GM23248 (cell line): ENCODE measurements at regions not wholly inside any gene's neighbourhood (a gene's known extent, or its start where the extent isn't known, plus 50 kb on each side); places are given as distances from the start of the nearest gene placed in this dataset.

Experiments used
- DNase-seq: peaks from one replicate; pipeline ENCODE4 v3.0.0-alpha.2; 2015
- H2AFZ ChIP-seq: fragments of 200-600 bp; sonication (generic); 2 replicates; pipeline ENCODE4 v1.6.1; 2016; ENCODE audit warnings: antibody characterized with exemption
- H3F3A ChIP-seq: fragments of 200-600 bp; sonication (generic); 2 replicates; pipeline ENCODE4 v1.6.1; 2016; ENCODE audit warnings: mild to moderate bottlenecking, antibody characterized with exemption, mixed run types; ENCODE audit not compliant: insufficient read depth
- H3K27ac ChIP-seq: fragments of 200-600 bp; sonication (generic); 2 replicates; pipeline ENCODE4 v1.5.1; 2016; ENCODE audit warnings: mild to moderate bottlenecking
- H3K27me3 ChIP-seq: fragments of 200-600 bp; sonication (generic); replicated peaks from 2 replicates; pipeline ENCODE4 v1.6.1; 2016; ENCODE audit warnings: mild to moderate bottlenecking; ENCODE audit not compliant: insufficient read depth
- H3K36me3 ChIP-seq: fragments of 200-600 bp; sonication (generic); 2 replicates; pipeline ENCODE4 v1.6.1; 2016; ENCODE audit warnings: low read depth, mild to moderate bottlenecking
- H3K4me1 ChIP-seq: fragments of 200-600 bp; sonication (generic); 2 replicates; pipeline ENCODE4 v1.6.1; 2016; ENCODE audit warnings: mild to moderate bottlenecking; ENCODE audit not compliant: insufficient read depth
- H3K4me2 ChIP-seq: fragments of 200-600 bp; sonication (generic); one replicate; pipeline ENCODE4 v1.6.1; 2016; ENCODE audit warnings: mild to moderate bottlenecking; ENCODE audit not compliant: unreplicated experiment
- H3K4me3 ChIP-seq: fragments of 200-600 bp; sonication (generic); 2 replicates; pipeline ENCODE4 v1.5.1; 2016; ENCODE audit warnings: mild to moderate bottlenecking
- H3K79me2 ChIP-seq: fragments of 200-600 bp; sonication (generic); 2 replicates; pipeline ENCODE4 v1.6.1; 2016; ENCODE audit warnings: mild to moderate bottlenecking; ENCODE audit not compliant: insufficient read depth
- H3K9ac ChIP-seq: fragments of 200-600 bp; sonication (generic); 2 replicates; pipeline ENCODE4 v1.6.1; 2016; ENCODE audit warnings: mild to moderate bottlenecking
- H3K9me2 ChIP-seq: fragments of 200-600 bp; sonication (generic); 2 replicates; pipeline ENCODE4 v1.6.1; 2016; ENCODE audit warnings: mixed run types, mild to moderate bottlenecking, moderate library complexity; ENCODE audit not compliant: insufficient read depth
- H3K9me3 ChIP-seq: fragments of 200-600 bp; sonication (generic); one replicate; pipeline ENCODE4 v1.6.1; 2017; ENCODE audit warnings: low read depth
- H4K20me1 ChIP-seq: fragments of 200-600 bp; sonication (generic); 2 replicates; pipeline ENCODE4 v1.6.0; 2016; ENCODE audit not compliant: insufficient read depth
- EZH2 ChIP-seq: fragments of 200-600 bp; sonication (generic); IDR thresholded peaks from 2 replicates; pipeline ENCODE4 v1.6.1; 2018; ENCODE audit warnings: antibody characterized with exemption, mild to moderate bottlenecking; ENCODE audit not compliant: insufficient read depth, poor library complexity, severe bottlenecking
- EZH2phosphoT487 ChIP-seq: fragments of 200-600 bp; sonication (generic); IDR thresholded peaks from 2 replicates; pipeline ENCODE4 v1.6.1; 2018; ENCODE audit warnings: antibody characterized with exemption, moderate library complexity, mild to moderate bottlenecking, low read depth; ENCODE audit not compliant: insufficient read depth
- WGBS, 2 experiments: methylation state at CpG; one replicate each; pipeline ENCODE4 v1.1.6; 2015 to 2017; ENCODE audit warnings: low lambda C conversion rate in 2 of 2, low coverage in 1 of 2; ENCODE audit errors: missing lambda C conversion rate in 2 of 2; 5-methylcytosine and 5-hydroxymethylcytosine counted together
- in situ Hi-C: fragments of 300-500 bp; cut with MboI; formaldehyde crosslinking; loops from 2 replicates; pipeline ENCODE4 v1.15.0; 2020

DNA sequence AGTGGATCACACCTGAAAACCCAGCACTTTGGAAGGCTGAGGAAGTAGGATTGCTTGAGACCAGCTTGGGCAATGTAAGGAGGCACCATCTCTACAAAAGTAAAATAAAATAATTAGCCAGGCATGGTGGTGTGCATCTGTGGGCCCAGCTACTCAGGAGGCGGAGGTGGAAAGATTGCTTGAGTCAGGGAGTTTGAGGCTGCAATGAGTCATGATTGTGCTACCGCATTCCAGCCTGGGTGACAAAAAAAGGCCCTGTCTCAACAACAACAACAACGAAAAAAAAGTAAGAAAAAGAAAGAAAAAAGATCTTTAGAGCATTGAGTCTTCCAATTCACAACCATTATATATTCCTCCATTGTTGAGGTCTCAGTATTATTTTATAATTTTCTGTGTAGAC lies 192.4 kb upstream of the DPH6 start:
- TF ChIP-seq EZH2phosphoT487 = no peak
- no peak for TF ChIP-seq EZH2
- H3K27ac ChIP-seq = no peak overlapping the region
- H3K79me2 ChIP-seq = no peaks in the 10 kb centered on the region
- peaks cover 14% of the 10 kb centered on the region for H3F3A ChIP-seq
- no peak overlapping the region for H2AFZ ChIP-seq
- 45 to 47% methylated on average over 3 of the region's 3 CpGs for WGBS, 2 experiments
- no peak overlapping the region for H3K4me3 ChIP-seq
- no peaks in the 10 kb centered on the region for H3K9me3 ChIP-seq
- no peaks in the 10 kb centered on the region for H3K27me3 ChIP-seq
- in situ Hi-C loops = loop anchor here (25.0 kb wide), 1 partner anchor 451 kb away; no protein-coding TSS in a partner anchor
- H3K9ac ChIP-seq = no peak overlapping the region
- peak; percentile 72 for DNase-seq
- peaks cover 19% of the 10 kb centered on the region for H3K4me1 ChIP-seq
- H3K36me3 ChIP-seq = no peaks in the 10 kb centered on the region
- peak overlapping the region; percentile 13 for H3K4me2 ChIP-seq
- no peaks in the 10 kb centered on the region for H4K20me1 ChIP-seq
- no peaks in the 10 kb centered on the region for H3K9me2 ChIP-seq

DNA sequence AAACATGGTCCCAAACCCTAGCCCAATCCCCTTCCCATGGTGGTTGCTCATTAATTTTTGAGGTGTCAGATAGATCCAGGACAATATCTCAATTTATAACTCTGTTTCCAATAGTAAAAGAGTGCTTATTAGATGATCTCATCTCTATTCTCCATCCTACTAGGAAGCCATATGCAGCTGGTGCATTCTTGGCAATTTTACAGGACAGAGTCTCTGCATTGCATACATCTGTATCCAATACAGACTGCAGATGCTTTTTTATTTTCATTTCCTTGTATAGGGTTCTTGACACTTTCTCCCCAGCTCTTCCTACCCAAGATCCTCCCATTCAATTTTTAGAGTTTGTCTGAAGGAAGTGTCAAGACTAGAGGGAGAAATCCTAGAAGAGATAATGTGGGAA lies 194.8 kb upstream of the DPH6 start:
- Histone ChIP-seq H3F3A (peaks cover 14% of the 10 kb centered on the region), H3K9ac (no peak overlapping the region), H4K20me1 (no peaks in the 10 kb centered on the region), H3K79me2 (no peaks in the 10 kb centered on the region), H3K9me3 (no peaks in the 10 kb centered on the region), H3K4me1 (peaks cover 19% of the 10 kb centered on the region), H3K27ac (no peak overlapping the region), H2AFZ (no peak overlapping the region), H3K27me3 (no peaks in the 10 kb centered on the region), H3K9me2 (no peaks in the 10 kb centered on the region), H3K4me3 (no peak overlapping the region), H3K4me2 (no peak overlapping the region), H3K36me3 (no peaks in the 10 kb centered on the region)
- in situ Hi-C loops = loop anchor here (25.0 kb wide), 1 partner anchor 453 kb away; no protein-coding TSS in a partner anchor
- peak; percentile 52 for DNase-seq
- TF ChIP-seq EZH2 (no peak), EZH2phosphoT487 (no peak)

DNA sequence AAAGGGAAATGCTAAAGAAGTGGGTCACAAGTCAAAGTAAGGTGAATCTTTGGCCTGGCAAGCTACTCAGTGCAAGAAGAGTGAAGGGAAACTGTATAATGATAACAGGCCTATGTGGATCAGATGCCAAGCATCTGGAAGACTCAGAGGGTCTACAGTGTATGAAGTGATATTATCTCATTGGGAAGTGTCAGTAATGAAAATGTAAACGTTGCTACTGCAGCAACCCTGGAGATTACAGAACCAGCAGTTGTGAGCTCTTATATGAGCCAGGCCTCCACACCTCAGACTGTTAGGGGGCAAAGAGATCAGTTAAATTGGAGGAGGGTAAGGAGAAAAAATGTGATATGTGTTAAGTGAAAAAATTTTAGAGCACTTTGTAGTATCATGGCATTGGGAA lies 195.4 kb upstream of the DPH6 start:
- 54 to 68% methylated on average over 1 of the region's 1 CpG for WGBS, 2 experiments
- Histone ChIP-seq H3F3A (peaks cover 14% of the 10 kb centered on the region), H4K20me1 (no peaks in the 10 kb centered on the region), H3K4me2 (no peak overlapping the region), H2AFZ (no peak overlapping the region), H3K4me1 (peaks cover 19% of the 10 kb centered on the region), H3K27me3 (no peaks in the 10 kb centered on the region), H3K9me2 (no peaks in the 10 kb centered on the region), H3K9ac (no peak overlapping the region), H3K36me3 (no peaks in the 10 kb centered on the region), H3K4me3 (no peak overlapping the region), H3K9me3 (no peaks in the 10 kb centered on the region), H3K27ac (no peak overlapping the region), H3K79me2 (no peaks in the 10 kb centered on the region)
- in situ Hi-C loops = loop anchor here (25.0 kb wide), 1 partner anchor 454 kb away; no protein-coding TSS in a partner anchor
- TF ChIP-seq EZH2phosphoT487 = no peak
- TF ChIP-seq EZH2 = no peak
- no peak for DNase-seq

DNA sequence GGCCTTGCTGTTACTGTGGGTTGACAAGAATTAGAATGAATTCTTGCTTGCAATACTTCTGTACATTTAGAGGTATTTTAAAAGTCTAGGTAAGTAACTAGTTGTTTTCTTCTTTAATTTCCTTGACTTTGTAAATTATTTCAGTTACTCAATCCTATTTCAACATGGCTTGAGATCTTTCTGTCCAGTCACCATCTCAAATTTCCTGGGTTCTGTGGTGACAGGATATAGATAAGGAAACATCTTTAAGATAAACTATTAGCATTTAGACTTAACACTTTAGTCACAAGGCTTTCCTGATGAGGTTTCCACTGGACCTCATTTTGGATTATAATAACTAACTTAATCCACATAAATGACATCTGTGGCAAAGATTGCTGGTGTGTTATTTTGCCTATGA lies 195.9 kb upstream of the DPH6 start:
- no peaks in the 10 kb centered on the region for H3K9me2 ChIP-seq
- in situ Hi-C loops = loop anchor here (25.0 kb wide), 1 partner anchor 455 kb away; no protein-coding TSS in a partner anchor
- H3K4me3 ChIP-seq = no peak overlapping the region
- peaks cover 14% of the 10 kb centered on the region for H3F3A ChIP-seq
- no peaks in the 10 kb centered on the region for H3K79me2 ChIP-seq
- no peak for DNase-seq
- H3K4me1 ChIP-seq = peaks cover 19% of the 10 kb centered on the region
- TF ChIP-seq EZH2 = no peak
- TF ChIP-seq EZH2phosphoT487 = no peak
- H2AFZ ChIP-seq = no peak overlapping the region
- H3K36me3 ChIP-seq = no peaks in the 10 kb centered on the region
- H3K9ac ChIP-seq = no peak overlapping the region
- H3K27me3 ChIP-seq = no peaks in the 10 kb centered on the region
- no peaks in the 10 kb centered on the region for H3K9me3 ChIP-seq
- H3K4me2 ChIP-seq = no peak overlapping the region
- no peaks in the 10 kb centered on the region for H4K20me1 ChIP-seq
- H3K27ac ChIP-seq = no peak overlapping the region

DNA sequence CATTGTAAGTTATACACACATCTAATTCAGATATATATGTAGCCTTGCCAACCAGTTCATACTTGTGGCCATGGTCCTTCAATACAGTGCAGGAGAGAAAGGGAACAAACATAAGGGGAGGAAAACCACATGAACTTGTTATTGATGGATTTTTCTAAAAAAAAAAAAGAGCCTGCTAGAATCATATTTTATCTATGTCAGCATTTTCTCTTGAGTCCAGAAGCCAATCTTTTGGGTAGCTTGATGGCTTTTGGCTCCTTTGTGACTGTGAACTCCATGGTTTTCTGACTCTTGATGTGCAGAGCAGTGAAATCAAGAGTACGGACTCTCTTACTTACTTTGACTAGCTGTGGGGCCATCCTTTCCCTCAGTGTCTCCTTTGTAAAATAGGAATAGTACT lies 197.4 kb upstream of the DPH6 start:
- TF ChIP-seq EZH2 = no peak
- TF ChIP-seq EZH2phosphoT487 = no peak
- Histone ChIP-seq H3K9ac (no peak overlapping the region), H3K27me3 (no peaks in the 10 kb centered on the region), H3K9me2 (no peaks in the 10 kb centered on the region), H3F3A (no peaks in the 10 kb centered on the region), H4K20me1 (no peaks in the 10 kb centered on the region), H3K36me3 (no peaks in the 10 kb centered on the region), H3K79me2 (no peaks in the 10 kb centered on the region), H3K4me2 (no peak overlapping the region), H3K27ac (no peak overlapping the region), H3K9me3 (no peaks in the 10 kb centered on the region), H3K4me1 (peaks cover 6% of the 10 kb centered on the region), H2AFZ (no peak overlapping the region), H3K4me3 (no peak overlapping the region)
- in situ Hi-C loops = loop anchor here (25.0 kb wide), 1 partner anchor 456 kb away; no protein-coding TSS in a partner anchor
- 91 to 96% methylated on average over 1 of the region's 1 CpG for WGBS, 2 experiments
- no peak for DNase-seq
